NCI-H82 treated with DMSO at 0.1 percent for 48 hours (cell line): ENCODE measurements at regions not wholly inside any gene's neighbourhood (a gene's known extent, or its start where the extent isn't known, plus 50 kb on each side); places are given as distances from the start of the nearest gene placed in this dataset.

Experiments
- DNase-seq: peaks from one replicate; lab custom pipeline; 2025; ENCODE audit not compliant: unreplicated experiment; lab: John Stamatoyannopoulos, UW

- no peak for DNase-seq
Observed at GRCh38 chr7:22005151-22005550, 59.5 kb upstream of the CDCA7L start.

DNA sequence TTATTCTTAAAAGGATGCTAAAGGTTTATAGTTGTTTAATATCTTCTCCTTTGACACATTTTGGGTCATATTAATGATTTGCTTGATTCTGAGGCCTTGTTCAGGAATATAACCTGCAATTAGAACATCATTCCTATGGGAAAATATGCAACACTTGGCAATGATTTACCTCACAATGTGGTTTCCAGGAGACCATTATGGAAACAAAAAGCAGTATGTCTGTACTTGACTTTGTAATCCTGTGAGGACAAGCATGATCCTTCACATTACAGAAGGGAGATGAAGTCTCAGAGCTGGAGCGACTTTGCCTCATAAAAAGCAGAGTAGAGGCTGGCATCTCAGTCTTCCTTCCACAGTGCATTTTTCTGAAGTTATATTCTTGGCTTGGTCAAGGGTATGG lies 57.0 kb upstream of the CDCA7L start:
- DNase-seq, result no peak

DNA sequence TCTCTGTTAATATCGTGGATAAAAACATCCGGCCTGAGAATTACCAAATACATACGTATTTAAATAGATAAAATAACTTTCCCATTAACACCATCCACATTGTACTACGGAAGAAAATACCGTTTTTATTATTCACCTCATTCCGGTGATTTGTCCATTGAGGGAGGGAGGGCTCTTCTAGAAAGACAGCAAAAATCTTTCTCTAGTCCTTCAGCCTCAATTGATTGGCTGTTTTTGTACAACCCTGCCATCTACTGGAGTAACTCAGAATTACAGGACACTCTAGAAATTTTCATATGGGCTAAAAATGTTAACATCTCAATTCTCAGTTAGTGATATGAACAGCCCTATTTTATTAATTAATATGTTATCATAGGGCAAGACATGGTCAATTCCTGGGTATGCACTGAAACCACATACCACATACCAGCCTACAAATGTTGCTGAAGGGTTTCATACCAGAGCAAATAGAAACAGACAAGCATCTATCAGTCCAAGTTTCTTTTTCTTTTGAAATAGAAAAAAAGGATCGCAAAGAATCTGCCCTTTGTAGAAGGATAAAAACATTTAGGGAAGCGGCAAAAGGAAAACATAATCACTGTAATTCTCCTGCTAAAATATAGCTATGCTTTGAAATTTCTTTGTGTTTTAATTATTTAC lies 55.8 kb upstream of the CDCA7L start:
- peak; percentile 16 for DNase-seq

DNA sequence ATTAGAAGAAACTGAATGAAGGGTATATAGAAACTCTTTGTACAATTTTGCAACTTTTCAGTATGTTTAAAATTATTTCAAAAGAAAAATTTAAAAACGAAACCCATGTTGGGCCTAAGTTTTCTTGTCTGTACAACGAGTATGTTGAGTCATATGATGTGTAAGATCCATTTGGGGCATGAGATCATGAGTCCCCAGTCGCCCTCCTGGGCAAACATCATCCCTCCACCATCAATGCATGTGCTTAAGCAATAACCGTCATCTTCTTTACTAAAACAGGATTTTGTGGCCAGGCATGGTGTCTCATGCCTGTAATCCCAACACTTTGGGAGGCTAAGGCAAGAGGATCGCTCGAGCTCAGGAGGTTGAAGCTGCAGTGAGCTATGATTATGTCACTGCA lies 54.2 kb upstream of the CDCA7L start:
- no peak for DNase-seq

- DNase-seq, result no peak
Observed at GRCh38 chr7:21996641-21997040, 50.9 kb upstream of the CDCA7L start.
